Heart right ventricle (tissue), 16 donors: ENCODE measurements at regions not wholly inside any gene's neighbourhood (a gene's known extent, or its start where the extent isn't known, plus 50 kb on each side); places are given as distances from the start of the nearest gene placed in this dataset.

Source experiments
- ATAC-seq, 8 donors: fragments of 200-7000 bp; cut with Tn5 transposase; one replicate each; pipeline ENCODE4 v1.9.1; 2020; ENCODE audit warnings: mild to moderate bottlenecking in 8 of 8, moderate library complexity in 8 of 8, moderate number of reproducible peaks in 1 of 8
- DNase-seq, 2 donors: peaks; one replicate each; pipeline ENCODE4 v3.0.0-alpha.2; 2020
- H3K27ac ChIP-seq, 10 donors: fragments of 200-600 bp; sonication (generic) in 2 of 10; one replicate each; pipeline versions ENCODE4 v1.5.0 to v1.8.0; 2020 to 2022; ENCODE audit warnings: mild to moderate bottlenecking in 3 of 10
- H3K27me3 ChIP-seq, 7 donors: fragments of 200-600 bp; one replicate each; pipeline ENCODE4 v1.8.0; 2021 to 2022; ENCODE audit warnings: mild to moderate bottlenecking in 2 of 7
- H3K36me3 ChIP-seq, 9 donors: fragments of 200-600 bp; sonication (generic) in 1 of 9; one replicate each; pipeline versions ENCODE4 v1.5.0 to v1.8.0; 2020 to 2022; ENCODE audit warnings: mild to moderate bottlenecking in 2 of 9
- H3K4me1 ChIP-seq, 9 donors: fragments of 200-600 bp; sonication (generic) in 1 of 9; one replicate each; pipeline versions ENCODE4 v1.5.0 to v1.8.0; 2020 to 2022; ENCODE audit warnings: mild to moderate bottlenecking in 4 of 9
- H3K4me3 ChIP-seq, 10 donors: fragments of 200-600 bp; sonication (generic) in 2 of 10; one replicate each; pipeline versions ENCODE4 v1.5.0 to v1.8.0; 2020 to 2022; ENCODE audit warnings: mild to moderate bottlenecking in 7 of 10, moderate library complexity in 2 of 10
- H3K9me3 ChIP-seq, 11 donors: fragments of 200-600 bp in 10 of 11; sonication (generic) in 2 of 11; one replicate each; pipeline versions ENCODE4 v1.5.0 to v1.8.0; 2013 to 2022; ENCODE audit warnings: mild to moderate bottlenecking in 2 of 11, control low read depth in 1 of 11, moderate library complexity in 1 of 11
- WGBS, 2 donors: extraction: QIAGEN DNeasy Blood & Tissue Kit; methylation state at CpG; one replicate each; pipeline ENCODE4 v1.1.7; 2013; ENCODE audit warnings: inconsistent platforms in 1 of 2; 5-methylcytosine and 5-hydroxymethylcytosine counted together
- intact Hi-C, 10 donors: fragments of 100-400 bp; cut with DNase I; formaldehyde crosslinking; loops; one replicate each; pipeline versions ENCODE4 v1.11.1 to v1.14.2; 2022
- TF ChIP-seq, protein P1 (sequence below), 9 donors: fragments of 200-600 bp; sonication (generic) in 2 of 9; IDR thresholded peaks; one replicate each; pipeline versions ENCODE4 v1.5.0 to v1.8.0; 2021 to 2022; ENCODE audit warnings: antibody characterized with exemption in 9 of 9, mild to moderate bottlenecking in 5 of 9, moderate library complexity in 1 of 9
- donor health status: Arrhythmogenic right ventricular cardiomyopathy.
- donor health status: ischemic (EF 13 %, LVEDD 7.1; RV severe dilation, severe dysfunction).
- donor health status: healthy with polysubstance abuse.
- donor health status: DM: no; HTN: yes; CAD: no.
- donor health status: DM: no; HTN: no; CAD: no.
- donor health status: ischemic (EF 25% LVEDD 6.9; RV normal size, moderate dysfunction).
- donor health status: ischemic (EF 25% LVEDD 5.7; RV mildly dilated, moderate dysfunction).
- donor health status: healthy.
- donor health status: DM: yes; HTN: yes; CAD: no.
- donor health status: Ischemic cardiomyopathy.
- donor health status: ischemic (EF 35%, LVEDD 5.7; RV mildly dilated, moderate dysfunction).
- donor health status: nonischemic (EF 11% LVEDD 7.7; RV severe dilation, severe dysfunction).
- donor health status: DM: yes; HTN: yes; CAD: no.
- donor health status: PGD.
- donor health status: ischemic (EF 29% LVEDD 5.4; RV normal size, mild dysfunction).
- donor health status: nonischemic (EF 23%, LVEDD 6.1; RV moderate dilation, normal function).

DNA sequence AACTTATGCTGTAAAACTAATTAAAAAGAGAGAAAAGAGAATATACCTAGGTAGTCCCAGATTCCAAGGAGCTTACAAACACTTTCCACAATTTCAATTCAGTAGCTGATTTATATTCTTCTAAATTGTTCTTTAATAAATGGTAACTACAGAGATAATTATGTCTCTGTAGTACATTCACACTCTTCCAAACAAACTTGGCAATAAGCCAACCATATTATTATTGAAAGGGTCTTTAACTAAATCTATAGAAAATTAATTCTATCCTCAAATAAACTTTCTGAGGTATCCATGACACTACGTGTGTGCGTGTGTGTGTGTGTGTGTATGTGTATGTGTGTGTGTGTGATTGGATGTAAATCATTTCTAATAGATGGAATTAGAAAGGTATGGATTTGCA lies 217.4 kb upstream of the EYS start:
- no peaks in the 10 kb centered on the region for H3K27me3 ChIP-seq
- H3K9me3 ChIP-seq: no peaks in the 10 kb centered on the region
- no peaks in the 10 kb centered on the region for H3K36me3 ChIP-seq
- WGBS, 2 donors: 77 to 95% methylated on average over 2 of the region's 2 CpGs
- TF ChIP-seq, protein P1, sequence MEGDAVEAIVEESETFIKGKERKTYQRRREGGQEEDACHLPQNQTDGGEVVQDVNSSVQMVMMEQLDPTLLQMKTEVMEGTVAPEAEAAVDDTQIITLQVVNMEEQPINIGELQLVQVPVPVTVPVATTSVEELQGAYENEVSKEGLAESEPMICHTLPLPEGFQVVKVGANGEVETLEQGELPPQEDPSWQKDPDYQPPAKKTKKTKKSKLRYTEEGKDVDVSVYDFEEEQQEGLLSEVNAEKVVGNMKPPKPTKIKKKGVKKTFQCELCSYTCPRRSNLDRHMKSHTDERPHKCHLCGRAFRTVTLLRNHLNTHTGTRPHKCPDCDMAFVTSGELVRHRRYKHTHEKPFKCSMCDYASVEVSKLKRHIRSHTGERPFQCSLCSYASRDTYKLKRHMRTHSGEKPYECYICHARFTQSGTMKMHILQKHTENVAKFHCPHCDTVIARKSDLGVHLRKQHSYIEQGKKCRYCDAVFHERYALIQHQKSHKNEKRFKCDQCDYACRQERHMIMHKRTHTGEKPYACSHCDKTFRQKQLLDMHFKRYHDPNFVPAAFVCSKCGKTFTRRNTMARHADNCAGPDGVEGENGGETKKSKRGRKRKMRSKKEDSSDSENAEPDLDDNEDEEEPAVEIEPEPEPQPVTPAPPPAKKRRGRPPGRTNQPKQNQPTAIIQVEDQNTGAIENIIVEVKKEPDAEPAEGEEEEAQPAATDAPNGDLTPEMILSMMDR (IDR thresholded peaks at IDR 0.05): no peak
- H3K27ac ChIP-seq: no peak overlapping the region
- H3K4me1 ChIP-seq: no peaks in the 10 kb centered on the region
- DNase-seq (no peak), ATAC-seq (no peak)
- intact Hi-C loops: no loop called here
- no peak overlapping the region for H3K4me3 ChIP-seq

DNA sequence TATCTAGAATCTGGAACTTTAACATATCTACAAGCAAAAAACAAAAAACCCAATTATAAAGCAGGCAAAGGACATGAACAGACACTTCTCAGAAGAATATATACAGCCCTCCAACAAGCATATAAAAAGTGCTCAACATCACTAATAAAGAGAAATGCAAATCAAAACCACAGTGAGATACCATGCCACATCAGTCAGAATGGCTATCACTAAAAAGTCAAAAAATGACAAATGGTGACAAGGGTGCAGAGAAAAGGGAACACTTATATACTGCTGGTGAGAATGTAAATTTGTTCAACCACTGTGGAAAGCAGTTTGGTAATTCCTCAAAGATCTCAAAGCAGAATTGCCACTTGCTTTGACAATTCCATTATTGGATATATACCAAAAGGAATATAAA lies 215.0 kb upstream of the EYS start:
- Histone ChIP-seq H3K27ac (no peak overlapping the region), H3K9me3 (no peaks in the 10 kb centered on the region), H3K27me3 (no peaks in the 10 kb centered on the region), H3K4me3 (no peak overlapping the region), H3K36me3 (no peaks in the 10 kb centered on the region), H3K4me1 (no peaks in the 10 kb centered on the region)
- TF ChIP-seq, protein P1 (IDR thresholded peaks at IDR 0.05): no peak
- ATAC-seq (no peak), DNase-seq (no peak)
- intact Hi-C loops: no loop called here

DNA sequence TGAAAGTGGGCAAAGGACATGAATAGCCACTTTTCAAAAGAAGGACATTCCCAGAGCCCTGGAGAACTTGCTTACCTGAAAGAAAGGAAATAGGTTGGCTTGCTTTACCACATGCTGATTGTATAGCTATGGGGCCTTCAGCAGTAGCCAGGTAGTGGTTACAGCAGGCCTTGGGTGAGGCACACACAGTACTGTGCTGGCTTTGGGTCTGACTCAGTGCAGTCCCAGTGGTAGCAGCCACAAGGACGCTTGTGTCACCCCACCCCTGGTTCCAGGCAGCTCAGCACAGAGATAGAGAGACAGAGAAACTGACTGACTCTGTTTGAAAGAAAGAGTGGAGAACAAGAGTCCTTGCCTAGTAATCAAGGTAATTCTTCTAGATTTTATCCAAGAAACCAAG lies 201.0 kb upstream of the EYS start:
- Histone ChIP-seq H3K27ac (no peak overlapping the region), H3K4me3 (no peak overlapping the region), H3K27me3 (no peaks in the 10 kb centered on the region), H3K4me1 (no peaks in the 10 kb centered on the region), H3K36me3 (no peaks in the 10 kb centered on the region), H3K9me3 (peaks cover 0 to 40% (median 0%) of the 10 kb centered on the region in 11 donors)
- intact Hi-C loops: no loop called here
- DNase-seq: no peak
- TF ChIP-seq, protein P1 (IDR thresholded peaks at IDR 0.05): no peak
- WGBS, 2 donors: 50 to 61% methylated on average over 1 of the region's 1 CpG
- ATAC-seq: no peak

DNA sequence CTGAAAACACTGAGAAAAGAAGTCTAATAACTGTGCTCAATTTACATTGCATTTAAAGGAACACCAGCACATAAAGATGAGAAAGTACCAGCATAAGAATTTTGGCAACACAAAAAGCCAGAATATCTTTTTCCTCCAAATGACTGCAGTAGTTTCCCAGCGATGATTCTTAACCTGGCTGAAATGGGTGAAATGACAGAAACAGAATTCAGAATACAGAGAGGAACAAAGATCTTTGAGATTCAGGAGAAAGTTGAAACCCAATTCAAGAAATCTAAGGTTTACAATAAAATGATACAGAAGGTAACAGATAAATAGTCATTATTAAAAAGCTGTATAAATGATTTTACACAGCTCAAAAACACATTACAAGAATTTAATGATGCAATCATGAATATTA lies 197.0 kb upstream of the EYS start:
- no peaks in the 10 kb centered on the region for H3K27me3 ChIP-seq
- intact Hi-C loops: no loop called here
- no peak for ATAC-seq
- no peaks in the 10 kb centered on the region for H3K4me1 ChIP-seq
- no peaks in the 10 kb centered on the region for H3K36me3 ChIP-seq
- TF ChIP-seq, protein P1 (IDR thresholded peaks at IDR 0.05): no peak
- WGBS, 2 donors: 92 to 93% methylated on average over 1 of the region's 1 CpG
- H3K27ac ChIP-seq: no peak overlapping the region
- H3K4me3 ChIP-seq: no peak overlapping the region
- DNase-seq: no peak
- H3K9me3 ChIP-seq: peaks cover 0 to 33% (median 0%) of the 10 kb centered on the region in 11 donors

DNA sequence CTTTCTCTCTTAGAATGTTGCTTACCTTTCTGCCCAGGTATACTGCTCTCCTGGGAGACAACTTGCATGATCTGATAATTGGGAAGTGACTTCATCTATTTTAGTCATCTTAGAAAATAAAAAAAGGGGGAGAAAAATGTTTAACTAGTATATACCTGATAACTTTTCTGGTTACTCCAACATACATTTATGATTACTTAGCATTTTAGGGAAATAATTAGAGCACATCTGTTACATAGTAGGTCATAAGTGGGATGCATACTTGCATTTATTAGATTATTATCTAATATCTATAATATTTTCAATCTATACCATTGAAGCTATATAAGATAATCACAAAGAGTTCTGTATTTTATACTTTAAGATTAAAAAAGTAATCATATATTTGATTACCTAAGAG lies 193.9 kb upstream of the EYS start:
- Histone ChIP-seq H3K9me3 (peaks cover 0 to 37% (median 0%) of the 10 kb centered on the region in 11 donors), H3K27ac (no peak overlapping the region), H3K36me3 (no peaks in the 10 kb centered on the region), H3K27me3 (no peaks in the 10 kb centered on the region), H3K4me3 (no peak overlapping the region), H3K4me1 (no peaks in the 10 kb centered on the region)
- ATAC-seq: no peak
- TF ChIP-seq, protein P1 (IDR thresholded peaks at IDR 0.05): no peak
- intact Hi-C loops: no loop called here
- DNase-seq: no peak
